Bronchial epithelial cell (primary cell): ENCODE measurements at regions not wholly inside any gene's neighbourhood (a gene's known extent, or its start where the extent isn't known, plus 50 kb on each side); places are given as distances from the start of the nearest gene placed in this dataset.

ENCODE experiments used
- DNase-seq: peaks from one replicate; pipeline ENCODE4 v3.0.0-alpha.2; 2010; ENCODE audit warnings: low read depth
- FAIRE-seq: peaks from 2 replicates; lab custom pipeline; 2011; peaks lifted over from hg19 to GRCh38; lab: Jason Lieb, UNC
- H3K27me3 ChIP-seq: 2 replicates; pipeline ENCODE4 v1.5.1; 2011; ENCODE audit warnings: low read length; ENCODE audit not compliant: control insufficient read depth, insufficient read depth
- H3K36me3 ChIP-seq: 2 replicates; pipeline ENCODE4 v1.5.1; 2011; ENCODE audit warnings: low read length; ENCODE audit not compliant: control insufficient read depth, insufficient read depth
- H3K4me3 ChIP-seq: 2 replicates; pipeline ENCODE4 v1.5.1; 2011; ENCODE audit warnings: mild to moderate bottlenecking, low read depth, low read length, control low read depth
- CTCF ChIP-seq: IDR thresholded peaks from 2 replicates; pipeline ENCODE4 v1.5.1; 2011; ENCODE audit warnings: mild to moderate bottlenecking, moderate library complexity, low read length, control low read depth, inconsistent platforms; ENCODE audit not compliant: insufficient read depth, severe bottlenecking

- no peak for FAIRE-seq
- Histone ChIP-seq H3K27me3 (no peaks in the 10 kb centered on the region), H3K36me3 (no peaks in the 10 kb centered on the region), H3K4me3 (no peak overlapping the region)
- TF ChIP-seq CTCF: no peak
- DNase-seq: no peak
These were observed 365.7 kb upstream of the EPHA7 start for GRCh38 chr6:93784794-93785693.

GRCh38 chr6:93779086-93779841 is 359.9 kb upstream of the EPHA7 start:
- no peaks in the 10 kb centered on the region for H3K27me3 ChIP-seq
- DNase-seq (no peak), FAIRE-seq (no peak)
- TF ChIP-seq CTCF: no peak
- no peaks in the 10 kb centered on the region for H3K36me3 ChIP-seq
- H3K4me3 ChIP-seq: no peak overlapping the region

- no peak for TF ChIP-seq CTCF
- H3K36me3 ChIP-seq: no peaks in the 10 kb centered on the region
These were observed 339.8 kb upstream of the EPHA7 start for GRCh38 chr6:93759190-93759589.

GRCh38 chr6:93751969-93752368 is 332.6 kb upstream of the EPHA7 start:
- Histone ChIP-seq H3K4me3 (no peak overlapping the region), H3K36me3 (no peaks in the 10 kb centered on the region), H3K27me3 (no peaks in the 10 kb centered on the region)
- FAIRE-seq (no peak), DNase-seq (no peak)
- TF ChIP-seq CTCF: no peak

More at GRCh38 chr6:93759190-93759589, 339.8 kb upstream of the EPHA7 start:
- FAIRE-seq: no peak
- H3K27me3 ChIP-seq: no peaks in the 10 kb centered on the region
- no peak overlapping the region for H3K4me3 ChIP-seq
- no peak for DNase-seq

- DNase-seq (no peak), FAIRE-seq (no peak)
- Histone ChIP-seq H3K4me3 (no peak overlapping the region), H3K27me3 (no peaks in the 10 kb centered on the region), H3K36me3 (no peaks in the 10 kb centered on the region)
- TF ChIP-seq CTCF: no peak
These were observed 330.6 kb upstream of the EPHA7 start for GRCh38 chr6:93749930-93750329.
